ENCODE measurements at regions not wholly inside any gene's neighbourhood (a gene's known extent, or its start where the extent isn't known, plus 50 kb on each side); places are given as distances from the start of the nearest gene placed in this dataset.

GRCh38 chr4:136281307-136281706 lies 1251.0 kb downstream of the PCDH18 start:
- no peak overlapping the region for H2AFZ ChIP-seq (ENCODE audit: insufficient read depth, low read depth, low read length, poor library complexity, severe bottlenecking)
- Mint-ChIP-seq H3K36me3 (no peaks in the 10 kb centered on the region), H3K27me3 (ENCODE audit: low read depth in 3 of 3) (no peaks in the 10 kb centered on the region), H3K4me3 (no peak overlapping the region), H3K27ac (no peak overlapping the region), H3K4me1 (no peaks in the 10 kb centered on the region), H3K9me3 (peaks cover 0 to 2% (median 0%) of the 10 kb centered on the region in 7 donors)
- H3K79me2 ChIP-seq (ENCODE audit: insufficient read depth, low read length): no peaks in the 10 kb centered on the region
- 53% methylated on average over 3 of the region's 6 CpGs for WGBS (ENCODE audit: insufficient coverage)
- H3K4me1 ChIP-seq (ENCODE audit: control insufficient read depth in 1 of 2, insufficient read depth in 2 of 2, low read length in 2 of 2): no peaks in the 10 kb centered on the region
- TF ChIP-seq CTCF (IDR thresholded peaks at IDR 0.05): no peak
- H3K4me2 ChIP-seq (replicated peaks; ENCODE audit: extremely low read depth, low read length, poor library complexity, severe bottlenecking): no peak overlapping the region
- no peaks in the 10 kb centered on the region for H3K36me3 ChIP-seq (replicated peaks in 1 of 2; ENCODE audit: control insufficient read depth in 1 of 2, insufficient read depth in 2 of 2, low read length in 2 of 2)
- no peak overlapping the region for H3K27ac ChIP-seq (ENCODE audit: low read depth in 1 of 2, low read length in 2 of 2)
- no peaks in the 10 kb centered on the region for H3K27me3 ChIP-seq (ENCODE audit: control insufficient read depth in 2 of 2, insufficient read depth in 2 of 2, low read length in 2 of 2)
- peaks cover 0 to 5% of the 10 kb centered on the region in 2 donors for H3K9me3 ChIP-seq (replicated peaks in 1 of 2; ENCODE audit: control insufficient read depth in 1 of 2, insufficient read depth in 1 of 2, low read length in 2 of 2)
- DNase-seq: no peak
- intact Hi-C loops (cut with micrococcal nuclease): no loop called here
- H3K9ac ChIP-seq (ENCODE audit: insufficient read depth, low read length, poor library complexity, severe bottlenecking): no peak overlapping the region
- no peak overlapping the region for H3K4me3 ChIP-seq (replicated peaks in 1 of 3; ENCODE audit: low read depth in 2 of 3, low read length in 3 of 3)
- H4K20me1 ChIP-seq (ENCODE audit: insufficient read depth, low read length): no peaks in the 10 kb centered on the region

GRCh38 chr4:136277741-136278140 lies 1254.6 kb downstream of the PCDH18 start:
- intact Hi-C loops (cut with micrococcal nuclease): no loop called here

More at GRCh38 chr4:136277741-136278140, 1254.6 kb downstream of the PCDH18 start:
- no peak for TF ChIP-seq CTCF (IDR thresholded peaks at IDR 0.05)
- DNase-seq: no peak
- no peaks in the 10 kb centered on the region for H3K4me1 ChIP-seq (ENCODE audit: control insufficient read depth in 1 of 2, insufficient read depth in 2 of 2, low read length in 2 of 2)
- Mint-ChIP-seq H3K27me3 (ENCODE audit: low read depth in 3 of 3) (no peaks in the 10 kb centered on the region), H3K27ac (no peak overlapping the region), H3K9me3 (peaks cover 0 to 2% (median 0%) of the 10 kb centered on the region in 7 donors), H3K36me3 (no peaks in the 10 kb centered on the region), H3K4me3 (no peak overlapping the region), H3K4me1 (no peaks in the 10 kb centered on the region)
- no peaks in the 10 kb centered on the region for H3K79me2 ChIP-seq (ENCODE audit: insufficient read depth, low read length)
- H3K9me3 ChIP-seq (replicated peaks in 1 of 2; ENCODE audit: control insufficient read depth in 1 of 2, insufficient read depth in 1 of 2, low read length in 2 of 2): no peaks in the 10 kb centered on the region
- H3K36me3 ChIP-seq (replicated peaks in 1 of 2; ENCODE audit: control insufficient read depth in 1 of 2, insufficient read depth in 2 of 2, low read length in 2 of 2): no peaks in the 10 kb centered on the region
- H3K27me3 ChIP-seq (ENCODE audit: control insufficient read depth in 2 of 2, insufficient read depth in 2 of 2, low read length in 2 of 2): no peaks in the 10 kb centered on the region
- H3K4me2 ChIP-seq (replicated peaks; ENCODE audit: extremely low read depth, low read length, poor library complexity, severe bottlenecking): no peak overlapping the region
- no peak overlapping the region for H3K4me3 ChIP-seq (replicated peaks in 1 of 3; ENCODE audit: low read depth in 2 of 3, low read length in 3 of 3)
- no peak overlapping the region for H2AFZ ChIP-seq (ENCODE audit: insufficient read depth, low read depth, low read length, poor library complexity, severe bottlenecking)
- no CpG with 5 or more reads among the region's 2 CpGs for WGBS (ENCODE audit: insufficient coverage)
- no peaks in the 10 kb centered on the region for H4K20me1 ChIP-seq (ENCODE audit: insufficient read depth, low read length)
- H3K27ac ChIP-seq (ENCODE audit: low read depth in 1 of 2, low read length in 2 of 2): no peak overlapping the region
- no peak overlapping the region for H3K9ac ChIP-seq (ENCODE audit: insufficient read depth, low read length, poor library complexity, severe bottlenecking)
